ENCODE measurements at regions not wholly inside any gene's neighbourhood (a gene's known extent, or its start where the extent isn't known, plus 50 kb on each side); places are given as distances from the start of the nearest gene placed in this dataset.

DNA sequence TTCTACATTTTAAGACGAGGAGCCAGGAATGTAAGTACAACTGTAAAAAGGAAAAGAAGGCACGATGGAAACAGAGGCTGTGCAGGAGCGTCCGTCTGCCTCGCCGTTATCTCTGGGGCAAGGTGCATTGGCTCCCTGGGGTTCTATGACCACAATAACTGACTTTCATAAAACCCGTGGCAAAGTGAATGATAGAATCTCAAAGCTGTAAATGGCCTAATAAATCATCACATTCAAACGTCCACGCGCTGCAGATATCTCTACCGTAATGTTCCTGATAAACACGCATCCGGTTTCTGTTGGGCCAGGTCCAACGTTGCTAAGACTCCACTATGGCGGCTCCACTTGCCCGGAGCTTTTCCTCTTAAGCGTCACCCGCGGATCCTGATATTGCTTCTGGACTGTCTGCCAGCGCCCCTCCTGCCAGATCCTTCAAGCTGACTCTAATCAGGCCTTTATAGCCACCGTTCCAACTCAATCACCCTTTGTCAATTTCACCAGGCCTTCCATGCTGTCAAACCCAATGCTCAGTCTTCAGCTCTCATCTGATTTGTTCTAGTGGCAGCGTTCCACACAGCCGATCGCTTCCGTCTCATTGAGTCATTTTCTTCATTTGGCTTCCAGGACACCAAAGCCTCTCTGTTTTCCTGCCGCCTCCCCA is 265.6 kb upstream of the FOXK1 start:
- H3K4me3 Mint-ChIP-seq (ENCODE audit: unreplicated experiment): peak overlapping the region; percentile 76
- Histone ChIP-seq H3K4me3 (ENCODE audit: low read depth, low read length) (peak overlapping the region; percentile 11; the same call in 1 of the 2 replicates), H3K4me1 (no peaks in the 10 kb centered on the region), H3K36me3 (ENCODE audit: control insufficient read depth, insufficient read depth, low read length) (no peaks in the 10 kb centered on the region), H3K27me3 (replicated peaks; ENCODE audit: control insufficient read depth, insufficient read depth, low read length) (no peaks in the 10 kb centered on the region), H3K9me3 (peaks cover 12% of the 10 kb centered on the region)
- POLR2A ChIA-PET: no interaction called here
- no peaks in the 10 kb centered on the region for H3K36me3 Mint-ChIP-seq (ENCODE audit: insufficient read depth, unreplicated experiment)
- peaks cover 12% of the 10 kb centered on the region for H3K4me1 Mint-ChIP-seq (ENCODE audit: low read depth, unreplicated experiment)
- DNase-seq: peak in 1 of 2 experiments; percentile 40
- H3K9me3 Mint-ChIP-seq (ENCODE audit: unreplicated experiment): peaks cover 21% of the 10 kb centered on the region
- TF ChIP-seq, protein P1, sequence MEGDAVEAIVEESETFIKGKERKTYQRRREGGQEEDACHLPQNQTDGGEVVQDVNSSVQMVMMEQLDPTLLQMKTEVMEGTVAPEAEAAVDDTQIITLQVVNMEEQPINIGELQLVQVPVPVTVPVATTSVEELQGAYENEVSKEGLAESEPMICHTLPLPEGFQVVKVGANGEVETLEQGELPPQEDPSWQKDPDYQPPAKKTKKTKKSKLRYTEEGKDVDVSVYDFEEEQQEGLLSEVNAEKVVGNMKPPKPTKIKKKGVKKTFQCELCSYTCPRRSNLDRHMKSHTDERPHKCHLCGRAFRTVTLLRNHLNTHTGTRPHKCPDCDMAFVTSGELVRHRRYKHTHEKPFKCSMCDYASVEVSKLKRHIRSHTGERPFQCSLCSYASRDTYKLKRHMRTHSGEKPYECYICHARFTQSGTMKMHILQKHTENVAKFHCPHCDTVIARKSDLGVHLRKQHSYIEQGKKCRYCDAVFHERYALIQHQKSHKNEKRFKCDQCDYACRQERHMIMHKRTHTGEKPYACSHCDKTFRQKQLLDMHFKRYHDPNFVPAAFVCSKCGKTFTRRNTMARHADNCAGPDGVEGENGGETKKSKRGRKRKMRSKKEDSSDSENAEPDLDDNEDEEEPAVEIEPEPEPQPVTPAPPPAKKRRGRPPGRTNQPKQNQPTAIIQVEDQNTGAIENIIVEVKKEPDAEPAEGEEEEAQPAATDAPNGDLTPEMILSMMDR (IDR thresholded peaks at IDR 0.05; ENCODE audit: insufficient read depth in 1 of 2, low read depth in 1 of 2, low read length in 1 of 2, severe bottlenecking in 1 of 2, unreplicated experiment in 1 of 2): no peak
- CTCF ChIA-PET: no interaction called here
- no peaks in the 10 kb centered on the region for H3K27me3 Mint-ChIP-seq (ENCODE audit: insufficient read depth, unreplicated experiment)
- intact Hi-C loops (cut with micrococcal nuclease; ENCODE audit: unreplicated experiment): no loop called here
- BruUV-seq (replicated peaks): no TSS peak
- H3K27ac Mint-ChIP-seq (ENCODE audit: unreplicated experiment): no peak overlapping the region

DNA sequence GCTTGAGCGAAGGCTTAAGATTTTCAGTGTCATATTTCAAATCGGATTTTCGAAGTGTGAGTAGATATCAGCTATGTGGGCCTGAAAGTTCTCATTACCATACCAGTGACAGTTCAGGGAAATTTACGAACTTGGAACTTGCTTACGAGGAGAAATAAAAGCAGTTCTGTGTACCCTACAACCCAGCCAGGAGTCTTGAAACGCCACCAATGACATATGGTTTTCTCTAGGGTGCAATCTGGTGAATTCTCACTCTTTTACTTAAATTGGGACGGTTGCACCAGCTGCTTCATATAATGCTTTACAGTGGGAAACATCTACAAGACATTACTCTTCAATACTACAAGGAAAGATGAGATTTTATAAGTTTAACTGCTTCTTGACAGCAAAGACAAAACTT is 253.6 kb upstream of the FOXK1 start:
- no TSS peak for BruUV-seq (replicated peaks)
- H3K27me3 Mint-ChIP-seq (ENCODE audit: insufficient read depth, unreplicated experiment): no peaks in the 10 kb centered on the region
- Histone ChIP-seq H3K4me3 (ENCODE audit: low read depth, low read length) (no peak overlapping the region), H3K27me3 (replicated peaks; ENCODE audit: control insufficient read depth, insufficient read depth, low read length) (no peaks in the 10 kb centered on the region), H3K9me3 (peaks cover 10% of the 10 kb centered on the region), H3K36me3 (ENCODE audit: control insufficient read depth, insufficient read depth, low read length) (no peaks in the 10 kb centered on the region), H3K4me1 (no peaks in the 10 kb centered on the region)
- DNase-seq: no peak
- intact Hi-C loops (cut with micrococcal nuclease; ENCODE audit: unreplicated experiment): no loop called here
- TF ChIP-seq, protein P1 (IDR thresholded peaks at IDR 0.05; ENCODE audit: insufficient read depth in 1 of 2, low read depth in 1 of 2, low read length in 1 of 2, severe bottlenecking in 1 of 2, unreplicated experiment in 1 of 2): no peak
- peaks cover 17% of the 10 kb centered on the region for H3K9me3 Mint-ChIP-seq (ENCODE audit: unreplicated experiment)
- no peak overlapping the region for H3K27ac Mint-ChIP-seq (ENCODE audit: unreplicated experiment)
- POLR2A ChIA-PET: no interaction called here
- CTCF ChIA-PET: no interaction called here
- H3K4me3 Mint-ChIP-seq (ENCODE audit: unreplicated experiment): no peak overlapping the region
- H3K4me1 Mint-ChIP-seq (ENCODE audit: low read depth, unreplicated experiment): no peaks in the 10 kb centered on the region
- no peaks in the 10 kb centered on the region for H3K36me3 Mint-ChIP-seq (ENCODE audit: insufficient read depth, unreplicated experiment)

DNA sequence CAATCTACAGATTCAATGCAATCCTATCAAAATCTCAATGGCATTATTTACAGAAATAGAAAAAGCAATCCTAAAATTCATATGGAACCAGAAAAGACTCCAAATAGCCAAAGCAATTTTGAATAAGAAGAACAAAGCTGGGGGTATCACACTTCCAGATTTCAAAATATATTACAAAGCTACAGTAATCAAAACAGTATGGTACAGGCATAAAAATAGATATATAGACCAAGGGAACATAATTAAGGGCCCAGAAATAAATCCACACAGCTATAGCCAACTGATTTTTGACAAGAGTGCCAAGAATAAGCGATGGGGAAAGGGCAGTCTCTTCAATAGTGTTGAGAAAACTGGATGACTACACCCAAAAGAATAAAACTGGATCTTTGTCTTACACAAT is 251.9 kb upstream of the FOXK1 start:
- intact Hi-C loops (cut with micrococcal nuclease; ENCODE audit: unreplicated experiment): no loop called here
- DNase-seq: no peak
- no peaks in the 10 kb centered on the region for H3K27me3 Mint-ChIP-seq (ENCODE audit: insufficient read depth, unreplicated experiment)
- Histone ChIP-seq H3K9me3 (peaks cover 15% of the 10 kb centered on the region), H3K4me3 (ENCODE audit: low read depth, low read length) (no peak overlapping the region), H3K4me1 (peaks cover 12% of the 10 kb centered on the region), H3K36me3 (ENCODE audit: control insufficient read depth, insufficient read depth, low read length) (no peaks in the 10 kb centered on the region), H3K27me3 (replicated peaks; ENCODE audit: control insufficient read depth, insufficient read depth, low read length) (no peaks in the 10 kb centered on the region)
- BruUV-seq (replicated peaks): no TSS peak
- no peak overlapping the region for H3K4me3 Mint-ChIP-seq (ENCODE audit: unreplicated experiment)
- ChIA-PET CTCF (no interaction called here), POLR2A (no interaction called here)
- peaks cover 3% of the 10 kb centered on the region for H3K4me1 Mint-ChIP-seq (ENCODE audit: low read depth, unreplicated experiment)
- H3K36me3 Mint-ChIP-seq (ENCODE audit: insufficient read depth, unreplicated experiment): peaks cover 7% of the 10 kb centered on the region
- TF ChIP-seq, protein P1 (IDR thresholded peaks at IDR 0.05; ENCODE audit: insufficient read depth in 1 of 2, low read depth in 1 of 2, low read length in 1 of 2, severe bottlenecking in 1 of 2, unreplicated experiment in 1 of 2): no peak
- H3K27ac Mint-ChIP-seq (ENCODE audit: unreplicated experiment): no peak overlapping the region
- H3K9me3 Mint-ChIP-seq (ENCODE audit: unreplicated experiment): peaks cover 17% of the 10 kb centered on the region
